ENCODE measurements at regions not wholly inside any gene's neighbourhood (a gene's known extent, or its start where the extent isn't known, plus 50 kb on each side); places are given as distances from the start of the nearest gene placed in this dataset.

GRCh38 chr5:114665551-114665950, 303.7 kb downstream of the KCNN2 start:
- TF ChIP-seq POLR2A (IDR thresholded peaks at IDR 0.05; ENCODE audit: low read depth, low read length) = no peak
- no peak for TF ChIP-seq POLR2AphosphoS5 (IDR thresholded peaks at IDR 0.05; ENCODE audit: low read depth, low read length)
- no peak for TF ChIP-seq TAF1 (IDR thresholded peaks at IDR 0.05; ENCODE audit: borderline replicate concordance, low read depth, low read length)

All from GM12892 (cell line).